ENCODE measurements at regions not wholly inside any gene's neighbourhood (a gene's known extent, or its start where the extent isn't known, plus 50 kb on each side); places are given as distances from the start of the nearest gene placed in this dataset.

- TF ChIP-seq CTCF (IDR thresholded peaks at IDR 0.05) = no peak
- no peak for TF ChIP-seq POLR2A (IDR thresholded peaks at IDR 0.05)
Observed at GRCh38 chr3:59430341-59430740, 380.5 kb upstream of the CFAP20DC start.
